ENCODE measurements at regions not wholly inside any gene's neighbourhood (a gene's known extent, or its start where the extent isn't known, plus 50 kb on each side); places are given as distances from the start of the nearest gene placed in this dataset.

DNA sequence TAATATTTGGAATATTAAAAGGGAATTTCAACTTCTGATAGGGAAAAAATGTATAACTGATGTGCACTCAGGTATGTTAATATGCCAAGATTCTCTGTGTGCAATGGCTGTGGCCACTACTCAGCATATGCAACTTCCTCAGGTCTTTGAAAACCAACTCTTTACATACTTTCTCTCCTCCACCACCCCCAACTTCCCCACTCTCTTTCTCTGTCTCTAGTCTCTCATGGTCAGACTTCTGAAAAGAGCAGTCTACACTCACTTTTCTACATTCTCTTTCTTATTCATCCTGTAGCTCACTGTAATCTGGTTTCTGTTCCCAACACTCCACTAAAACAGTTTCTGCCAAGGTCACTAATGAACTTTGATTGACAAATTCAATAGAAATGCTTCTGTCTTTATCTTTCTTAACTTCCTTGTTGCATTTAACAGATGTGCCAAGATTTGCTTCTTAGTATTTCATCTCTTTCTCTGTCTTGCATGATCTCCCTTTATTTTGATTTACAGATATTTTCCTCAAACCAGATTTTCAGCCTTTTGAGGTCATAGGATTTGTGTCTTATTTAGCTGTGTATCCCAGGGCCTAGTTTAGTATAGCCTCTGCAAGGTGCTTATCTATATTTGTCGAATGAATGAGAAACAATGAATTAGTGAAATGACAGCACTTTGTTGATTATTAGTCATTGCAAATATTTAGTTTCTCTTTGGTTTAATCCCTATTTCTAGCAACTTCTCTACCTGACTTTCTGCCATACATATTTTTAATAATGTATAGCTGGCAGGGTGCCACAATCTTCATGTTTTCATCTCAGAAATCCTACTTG is 168.9 kb downstream of the LMO4 start:
- Histone ChIP-seq H3K4me2 (ENCODE audit: control insufficient read depth, insufficient read depth) (no peak overlapping the region), H2AFZ (ENCODE audit: control insufficient read depth, low read depth, low read length) (no peak overlapping the region), H3K9me3 (replicated peaks; ENCODE audit: control insufficient read depth, insufficient read depth, low read length) (no peaks in the 10 kb centered on the region), H4K20me1 (ENCODE audit: control insufficient read depth, insufficient read depth) (no peaks in the 10 kb centered on the region), H3K4me1 (ENCODE audit: control insufficient read depth, insufficient read depth, low read length) (no peaks in the 10 kb centered on the region), H3K27me3 (replicated peaks in 1 of 2; ENCODE audit: control insufficient read depth in 2 of 2, insufficient read depth in 2 of 2, low read length in 1 of 2) (no peaks in the 10 kb centered on the region), H3K36me3 (ENCODE audit: control insufficient read depth in 2 of 2, insufficient read depth in 2 of 2, low read length in 1 of 2) (no peaks in the 10 kb centered on the region), H3K9ac (ENCODE audit: control insufficient read depth, insufficient read depth, low read length) (no peak overlapping the region), H3K4me3 (no peak overlapping the region), H3K79me2 (ENCODE audit: control insufficient read depth, insufficient read depth, low read length) (no peaks in the 10 kb centered on the region), H3K27ac (ENCODE audit: control insufficient read depth, insufficient read depth) (no peak overlapping the region)
- FAIRE-seq (no peak), ATAC-seq (peak; percentile 28; the same call in 1 of the 3 replicates), DNase-seq (ENCODE audit: low read depth, low spot score) (no peak)
- ChIA-PET CTCF (no interaction called here), RAD21 (ENCODE audit: unreplicated experiment) (no interaction called here), POLR2A (interaction anchor here (0.6 kb wide), 1 partner anchor 103 kb away, joined by 3 read pairs; no protein-coding TSS in a partner anchor), SMC1A (ENCODE audit: uncharacterized antibody, unreplicated experiment) (interaction anchor here (0.8 kb wide), 1 partner anchor 168 kb away, joined by 4 read pairs; no protein-coding TSS in a partner anchor)
- no peak for TF ChIP-seq RCOR1 (conservative IDR thresholded peaks at IDR 0.05; ENCODE audit: low read depth, low read length)
- TF ChIP-seq SP1 (IDR thresholded peaks at IDR 0.05; ENCODE audit: low read depth, low read length): no peak
- no peak for TF ChIP-seq MTA3 (IDR thresholded peaks at IDR 0.05; ENCODE audit: borderline replicate concordance, low read length)
- TF ChIP-seq, protein P1, sequence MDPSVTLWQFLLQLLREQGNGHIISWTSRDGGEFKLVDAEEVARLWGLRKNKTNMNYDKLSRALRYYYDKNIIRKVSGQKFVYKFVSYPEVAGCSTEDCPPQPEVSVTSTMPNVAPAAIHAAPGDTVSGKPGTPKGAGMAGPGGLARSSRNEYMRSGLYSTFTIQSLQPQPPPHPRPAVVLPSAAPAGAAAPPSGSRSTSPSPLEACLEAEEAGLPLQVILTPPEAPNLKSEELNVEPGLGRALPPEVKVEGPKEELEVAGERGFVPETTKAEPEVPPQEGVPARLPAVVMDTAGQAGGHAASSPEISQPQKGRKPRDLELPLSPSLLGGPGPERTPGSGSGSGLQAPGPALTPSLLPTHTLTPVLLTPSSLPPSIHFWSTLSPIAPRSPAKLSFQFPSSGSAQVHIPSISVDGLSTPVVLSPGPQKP (IDR thresholded peaks at IDR 0.05; ENCODE audit: low read depth, low read length): no peak
- TF ChIP-seq NRF1 (conservative IDR thresholded peaks at IDR 0.05; ENCODE audit: low read depth, low read length): no peak
- TF ChIP-seq ZNF217 (IDR thresholded peaks at IDR 0.05): no peak
- no peak for TF ChIP-seq RUNX3 (IDR thresholded peaks at IDR 0.05; ENCODE audit: low read length)
- TF ChIP-seq, protein P2, sequence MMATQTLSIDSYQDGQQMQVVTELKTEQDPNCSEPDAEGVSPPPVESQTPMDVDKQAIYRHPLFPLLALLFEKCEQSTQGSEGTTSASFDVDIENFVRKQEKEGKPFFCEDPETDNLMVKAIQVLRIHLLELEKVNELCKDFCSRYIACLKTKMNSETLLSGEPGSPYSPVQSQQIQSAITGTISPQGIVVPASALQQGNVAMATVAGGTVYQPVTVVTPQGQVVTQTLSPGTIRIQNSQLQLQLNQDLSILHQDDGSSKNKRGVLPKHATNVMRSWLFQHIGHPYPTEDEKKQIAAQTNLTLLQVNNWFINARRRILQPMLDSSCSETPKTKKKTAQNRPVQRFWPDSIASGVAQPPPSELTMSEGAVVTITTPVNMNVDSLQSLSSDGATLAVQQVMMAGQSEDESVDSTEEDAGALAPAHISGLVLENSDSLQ (IDR thresholded peaks at IDR 0.05): no peak
- TF ChIP-seq, protein P3, sequence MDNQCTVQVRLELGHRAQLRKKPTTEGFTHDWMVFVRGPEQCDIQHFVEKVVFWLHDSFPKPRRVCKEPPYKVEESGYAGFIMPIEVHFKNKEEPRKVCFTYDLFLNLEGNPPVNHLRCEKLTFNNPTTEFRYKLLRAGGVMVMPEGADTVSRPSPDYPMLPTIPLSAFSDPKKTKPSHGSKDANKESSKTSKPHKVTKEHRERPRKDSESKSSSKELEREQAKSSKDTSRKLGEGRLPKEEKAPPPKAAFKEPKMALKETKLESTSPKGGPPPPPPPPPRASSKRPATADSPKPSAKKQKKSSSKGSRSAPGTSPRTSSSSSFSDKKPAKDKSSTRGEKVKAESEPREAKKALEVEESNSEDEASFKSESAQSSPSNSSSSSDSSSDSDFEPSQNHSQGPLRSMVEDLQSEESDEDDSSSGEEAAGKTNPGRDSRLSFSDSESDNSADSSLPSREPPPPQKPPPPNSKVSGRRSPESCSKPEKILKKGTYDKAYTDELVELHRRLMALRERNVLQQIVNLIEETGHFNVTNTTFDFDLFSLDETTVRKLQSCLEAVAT (IDR thresholded peaks at IDR 0.05): no peak
- no peak for TF ChIP-seq ZNF207 (IDR thresholded peaks at IDR 0.05; ENCODE audit: borderline replicate concordance)
- TF ChIP-seq RFX5 (IDR thresholded peaks at IDR 0.05; ENCODE audit: low read depth, low read length): no peak
- no peak for TF ChIP-seq ZNF622 (IDR thresholded peaks at IDR 0.05)
- TF ChIP-seq SPI1 (IDR thresholded peaks at IDR 0.05; ENCODE audit: borderline replicate concordance, insufficient read depth, low read depth, low read length): no peak
- TF ChIP-seq, protein P4, sequence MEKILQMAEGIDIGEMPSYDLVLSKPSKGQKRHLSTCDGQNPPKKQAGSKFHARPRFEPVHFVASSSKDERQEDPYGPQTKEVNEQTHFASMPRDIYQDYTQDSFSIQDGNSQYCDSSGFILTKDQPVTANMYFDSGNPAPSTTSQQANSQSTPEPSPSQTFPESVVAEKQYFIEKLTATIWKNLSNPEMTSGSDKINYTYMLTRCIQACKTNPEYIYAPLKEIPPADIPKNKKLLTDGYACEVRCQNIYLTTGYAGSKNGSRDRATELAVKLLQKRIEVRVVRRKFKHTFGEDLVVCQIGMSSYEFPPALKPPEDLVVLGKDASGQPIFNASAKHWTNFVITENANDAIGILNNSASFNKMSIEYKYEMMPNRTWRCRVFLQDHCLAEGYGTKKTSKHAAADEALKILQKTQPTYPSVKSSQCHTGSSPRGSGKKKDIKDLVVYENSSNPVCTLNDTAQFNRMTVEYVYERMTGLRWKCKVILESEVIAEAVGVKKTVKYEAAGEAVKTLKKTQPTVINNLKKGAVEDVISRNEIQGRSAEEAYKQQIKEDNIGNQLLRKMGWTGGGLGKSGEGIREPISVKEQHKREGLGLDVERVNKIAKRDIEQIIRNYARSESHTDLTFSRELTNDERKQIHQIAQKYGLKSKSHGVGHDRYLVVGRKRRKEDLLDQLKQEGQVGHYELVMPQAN (conservative IDR thresholded peaks at IDR 0.05): no peak
- no peak for TF ChIP-seq MTA2 (IDR thresholded peaks at IDR 0.05; ENCODE audit: low read depth)
- TF ChIP-seq, protein P5, sequence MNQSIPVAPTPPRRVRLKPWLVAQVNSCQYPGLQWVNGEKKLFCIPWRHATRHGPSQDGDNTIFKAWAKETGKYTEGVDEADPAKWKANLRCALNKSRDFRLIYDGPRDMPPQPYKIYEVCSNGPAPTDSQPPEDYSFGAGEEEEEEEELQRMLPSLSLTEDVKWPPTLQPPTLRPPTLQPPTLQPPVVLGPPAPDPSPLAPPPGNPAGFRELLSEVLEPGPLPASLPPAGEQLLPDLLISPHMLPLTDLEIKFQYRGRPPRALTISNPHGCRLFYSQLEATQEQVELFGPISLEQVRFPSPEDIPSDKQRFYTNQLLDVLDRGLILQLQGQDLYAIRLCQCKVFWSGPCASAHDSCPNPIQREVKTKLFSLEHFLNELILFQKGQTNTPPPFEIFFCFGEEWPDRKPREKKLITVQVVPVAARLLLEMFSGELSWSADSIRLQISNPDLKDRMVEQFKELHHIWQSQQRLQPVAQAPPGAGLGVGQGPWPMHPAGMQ (IDR thresholded peaks at IDR 0.05; ENCODE audit: borderline replicate concordance): no peak
- TF ChIP-seq TAF1 (IDR thresholded peaks at IDR 0.05; ENCODE audit: borderline replicate concordance, low read depth, low read length): no peak
- TF ChIP-seq FOS (IDR thresholded peaks at IDR 0.05; ENCODE audit: borderline replicate concordance, extremely low read depth, insufficient read length): no peak
- BruUV-seq (replicated peaks): no TSS peak
- 0% methylated on average over 1 of the region's 1 CpG for WGBS (ENCODE audit: insufficient coverage, insufficient replicate concordance, low lambda C conversion rate, missing lambda C conversion rate)
- in situ Hi-C loops (cut with MboI) (no loop called here), intact Hi-C loops (cut with micrococcal nuclease; ENCODE audit: unreplicated experiment) (no loop called here)

All from GM12878 (cell line).